ENCODE measurements at regions not wholly inside any gene's neighbourhood (a gene's known extent, or its start where the extent isn't known, plus 50 kb on each side); places are given as distances from the start of the nearest gene placed in this dataset.
A peak's percentile ranks its signal among the peaks of the same experiment; 100 is the strongest.

DNA sequence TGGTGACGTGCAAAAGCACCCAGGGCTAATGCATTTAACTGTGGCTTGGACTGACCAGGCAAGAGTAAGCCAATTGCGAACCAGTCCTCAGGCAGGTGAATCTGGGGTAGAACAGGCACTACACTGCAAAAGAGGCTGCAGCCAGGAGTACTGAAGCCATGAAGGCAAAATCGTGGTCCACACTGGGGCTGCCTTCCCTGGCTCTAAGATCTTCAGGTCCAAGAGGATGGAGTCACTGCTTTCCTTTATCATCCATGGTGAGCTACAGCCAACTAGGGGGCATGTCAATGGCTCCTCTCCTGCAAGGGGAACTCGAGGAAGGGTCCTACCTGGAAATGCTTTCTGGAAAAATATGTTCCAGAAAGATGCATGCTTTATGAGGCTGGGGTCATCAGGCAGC is 100.6 kb upstream of the AJAP1 start:
- intact Hi-C loops (cut with DNase I; ENCODE audit: low total_unique reads), result no loop called here
- DNase-seq, result no peak
- peaks cover 0 to 16% (median 0%) of the 10 kb centered on the region in 3 donors for H3K27me3 ChIP-seq
- TF ChIP-seq, protein P1, sequence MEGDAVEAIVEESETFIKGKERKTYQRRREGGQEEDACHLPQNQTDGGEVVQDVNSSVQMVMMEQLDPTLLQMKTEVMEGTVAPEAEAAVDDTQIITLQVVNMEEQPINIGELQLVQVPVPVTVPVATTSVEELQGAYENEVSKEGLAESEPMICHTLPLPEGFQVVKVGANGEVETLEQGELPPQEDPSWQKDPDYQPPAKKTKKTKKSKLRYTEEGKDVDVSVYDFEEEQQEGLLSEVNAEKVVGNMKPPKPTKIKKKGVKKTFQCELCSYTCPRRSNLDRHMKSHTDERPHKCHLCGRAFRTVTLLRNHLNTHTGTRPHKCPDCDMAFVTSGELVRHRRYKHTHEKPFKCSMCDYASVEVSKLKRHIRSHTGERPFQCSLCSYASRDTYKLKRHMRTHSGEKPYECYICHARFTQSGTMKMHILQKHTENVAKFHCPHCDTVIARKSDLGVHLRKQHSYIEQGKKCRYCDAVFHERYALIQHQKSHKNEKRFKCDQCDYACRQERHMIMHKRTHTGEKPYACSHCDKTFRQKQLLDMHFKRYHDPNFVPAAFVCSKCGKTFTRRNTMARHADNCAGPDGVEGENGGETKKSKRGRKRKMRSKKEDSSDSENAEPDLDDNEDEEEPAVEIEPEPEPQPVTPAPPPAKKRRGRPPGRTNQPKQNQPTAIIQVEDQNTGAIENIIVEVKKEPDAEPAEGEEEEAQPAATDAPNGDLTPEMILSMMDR (IDR thresholded peaks at IDR 0.05), result no peak
- TF ChIP-seq POLR2A (IDR thresholded peaks at IDR 0.05) (no peak), POLR2AphosphoS5 (IDR thresholded peaks at IDR 0.05) (no peak), EP300 (IDR thresholded peaks at IDR 0.05) (no peak)
- H3K4me3 ChIP-seq, result no peak overlapping the region
- 50 to 56% (median 53%) methylated on average over 4 of the region's 4 CpGs for WGBS, 5 donors
- H3K36me3 ChIP-seq, result no peaks in the 10 kb centered on the region
- no peaks in the 10 kb centered on the region for H3K4me1 ChIP-seq
- H3K27ac ChIP-seq, result no peak overlapping the region
- H3K9me3 ChIP-seq, result no peaks in the 10 kb centered on the region

DNA sequence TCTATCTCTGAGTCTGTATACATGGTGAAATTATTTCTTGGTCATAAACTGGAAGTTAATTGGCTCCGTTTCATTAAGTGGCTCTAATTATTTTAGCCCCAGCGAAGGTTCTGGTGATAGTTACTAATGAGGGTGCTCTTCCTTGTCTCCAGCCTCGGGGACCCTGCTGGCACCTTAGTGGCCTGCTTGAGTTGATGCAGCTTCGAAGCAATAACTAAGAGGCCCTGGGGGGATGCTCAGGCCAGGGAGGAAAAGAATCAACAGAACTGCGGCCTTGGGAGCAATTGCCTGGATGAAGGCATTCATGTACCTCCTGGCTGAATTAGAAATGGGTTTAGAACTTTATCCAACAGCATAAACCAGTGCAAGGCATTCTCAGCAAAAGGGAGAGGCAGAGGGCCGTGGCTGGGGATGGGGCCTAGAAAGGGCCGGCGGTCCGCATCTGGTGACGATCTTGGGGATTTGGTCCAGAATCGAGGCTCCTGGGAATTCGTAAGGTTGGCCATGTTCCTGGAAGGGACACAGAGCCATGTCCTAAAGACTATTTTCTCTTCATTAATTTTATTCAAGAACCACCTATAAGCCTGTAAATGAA is 100.0 kb upstream of the AJAP1 start:
- no peak overlapping the region for H3K27ac ChIP-seq
- intact Hi-C loops (cut with DNase I; ENCODE audit: low total_unique reads), result no loop called here
- peaks cover 0 to 21% (median 0%) of the 10 kb centered on the region in 3 donors for H3K27me3 ChIP-seq
- WGBS, 5 donors, result 76 to 88% (median 77%) methylated on average over 12 of the region's 12 CpGs
- no peaks in the 10 kb centered on the region for H3K9me3 ChIP-seq
- no peaks in the 10 kb centered on the region for H3K36me3 ChIP-seq
- H3K4me3 ChIP-seq, result no peak overlapping the region
- no peaks in the 10 kb centered on the region for H3K4me1 ChIP-seq
- TF ChIP-seq POLR2AphosphoS5 (IDR thresholded peaks at IDR 0.05), result no peak
- TF ChIP-seq EP300 (IDR thresholded peaks at IDR 0.05), result no peak
- TF ChIP-seq POLR2A (IDR thresholded peaks at IDR 0.05), result no peak
- TF ChIP-seq, protein P1 (IDR thresholded peaks at IDR 0.05), result no peak
- no peak for DNase-seq

DNA sequence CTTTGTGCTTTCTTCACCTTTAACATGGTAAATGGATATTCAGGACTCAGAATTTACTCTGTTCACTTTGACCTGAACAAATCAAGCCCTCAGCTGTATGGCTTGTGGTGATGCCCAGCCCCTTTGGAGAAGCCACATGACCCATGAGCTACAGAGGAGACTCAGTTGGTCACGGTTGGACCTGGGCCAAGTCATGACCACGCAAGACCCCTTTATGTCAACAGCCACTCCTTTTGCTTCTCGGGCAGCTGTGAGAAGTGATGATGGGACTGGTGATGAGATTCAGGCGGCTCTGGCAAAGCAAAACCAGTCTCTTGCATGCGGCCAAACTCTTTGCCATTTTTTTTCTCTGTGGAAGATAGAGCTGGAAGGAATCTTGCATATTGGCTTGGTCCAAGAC is 96.5 kb upstream of the AJAP1 start:
- intact Hi-C loops (cut with DNase I; ENCODE audit: low total_unique reads), result no loop called here
- H3K27me3 ChIP-seq, result peaks cover 0 to 40% (median 0%) of the 10 kb centered on the region in 3 donors
- H3K4me1 ChIP-seq, result no peaks in the 10 kb centered on the region
- no peak overlapping the region for H3K4me3 ChIP-seq
- 52 to 75% (median 68%) methylated on average over 5 of the region's 5 CpGs for WGBS, 5 donors
- H3K36me3 ChIP-seq, result no peaks in the 10 kb centered on the region
- no peak overlapping the region for H3K27ac ChIP-seq
- DNase-seq, result no peak
- no peaks in the 10 kb centered on the region for H3K9me3 ChIP-seq
- TF ChIP-seq, protein P1 (IDR thresholded peaks at IDR 0.05), result no peak
- no peak for TF ChIP-seq POLR2AphosphoS5 (IDR thresholded peaks at IDR 0.05)
- no peak for TF ChIP-seq EP300 (IDR thresholded peaks at IDR 0.05)
- TF ChIP-seq POLR2A (IDR thresholded peaks at IDR 0.05), result no peak

DNA sequence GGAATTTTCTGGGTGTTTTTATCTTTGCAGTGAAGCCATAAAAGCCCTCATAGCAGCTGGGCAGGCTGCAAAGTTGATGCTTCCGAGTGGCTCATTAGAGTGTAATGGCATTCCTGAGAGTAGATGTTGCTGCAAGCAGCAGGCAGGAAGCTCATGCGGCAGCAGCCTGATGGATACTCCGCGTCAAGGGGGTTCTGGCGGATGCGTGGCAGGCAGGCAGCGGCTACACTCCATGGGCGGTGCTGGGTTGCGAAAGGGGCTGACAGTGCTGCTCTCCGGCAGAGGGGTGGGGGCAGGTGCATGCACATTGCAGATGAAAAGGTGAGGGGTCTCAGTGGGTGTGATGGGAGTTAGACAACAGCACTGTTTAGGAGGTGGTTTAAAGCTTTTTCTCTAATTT is 93.2 kb upstream of the AJAP1 start:
- Histone ChIP-seq H3K4me1 (no peaks in the 10 kb centered on the region), H3K27me3 (peaks cover 0 to 53% (median 0%) of the 10 kb centered on the region in 3 donors), H3K9me3 (no peaks in the 10 kb centered on the region), H3K36me3 (no peaks in the 10 kb centered on the region), H3K27ac (no peak overlapping the region), H3K4me3 (no peak overlapping the region)
- TF ChIP-seq, protein P1 (IDR thresholded peaks at IDR 0.05), result no peak
- TF ChIP-seq POLR2AphosphoS5 (IDR thresholded peaks at IDR 0.05), result no peak
- TF ChIP-seq POLR2A (IDR thresholded peaks at IDR 0.05), result no peak
- no peak for TF ChIP-seq EP300 (IDR thresholded peaks at IDR 0.05)
- intact Hi-C loops (cut with DNase I; ENCODE audit: low total_unique reads), result no loop called here
- whole genome bisulfite sequencing, 5 donors, result 19 to 30% (median 25%) methylated on average over 10 of the region's 10 CpGs
- DNase-seq, result peak in 1 of 2 donors; percentile 16
